Panc1 (cell line): ENCODE measurements at regions not wholly inside any gene's neighbourhood (a gene's known extent, or its start where the extent isn't known, plus 50 kb on each side); places are given as distances from the start of the nearest gene placed in this dataset.

ENCODE experiments used
- CTCF ChIP-seq: fragments of 450-650 bp; IDR thresholded peaks from 2 replicates; pipeline ENCODE4 v1.5.1; 2017; ENCODE audit warnings: mild to moderate bottlenecking
- POLR2AphosphoS5 ChIP-seq: IDR thresholded peaks from 2 replicates; pipeline ENCODE4 v1.6.1; 2012; ENCODE audit warnings: mild to moderate bottlenecking, low read depth, low read length, moderate library complexity
- REST ChIP-seq, 2 experiments: IDR thresholded peaks; 2 replicates each; pipeline ENCODE4 v1.6.1; 2011 to 2012; ENCODE audit warnings: low read depth in 2 of 2, control low read depth in 1 of 2, low read length in 1 of 2, mild to moderate bottlenecking in 1 of 2, moderate library complexity in 1 of 2; ENCODE audit not compliant: insufficient read depth in 1 of 2
- TCF7L2 ChIP-seq: IDR thresholded peaks from 2 replicates; pipeline ENCODE4 v1.6.1; 2011; ENCODE audit warnings: mild to moderate bottlenecking, low read depth, low read length, inconsistent platforms

- TF ChIP-seq POLR2AphosphoS5: no peak
- no peak for TF ChIP-seq CTCF
- no peak for TF ChIP-seq REST (IDR thresholded peaks at IDR 0.05; ENCODE audit: insufficient read depth in 1 of 2, low read depth in 2 of 2, low read length in 1 of 2)
- no peak for TF ChIP-seq TCF7L2
Observed at GRCh38 chr1:60751306-60751705, 331.1 kb upstream of the NFIA start.
